ENCODE measurements at regions not wholly inside any gene's neighbourhood (a gene's known extent, or its start where the extent isn't known, plus 50 kb on each side); places are given as distances from the start of the nearest gene placed in this dataset.

DNA sequence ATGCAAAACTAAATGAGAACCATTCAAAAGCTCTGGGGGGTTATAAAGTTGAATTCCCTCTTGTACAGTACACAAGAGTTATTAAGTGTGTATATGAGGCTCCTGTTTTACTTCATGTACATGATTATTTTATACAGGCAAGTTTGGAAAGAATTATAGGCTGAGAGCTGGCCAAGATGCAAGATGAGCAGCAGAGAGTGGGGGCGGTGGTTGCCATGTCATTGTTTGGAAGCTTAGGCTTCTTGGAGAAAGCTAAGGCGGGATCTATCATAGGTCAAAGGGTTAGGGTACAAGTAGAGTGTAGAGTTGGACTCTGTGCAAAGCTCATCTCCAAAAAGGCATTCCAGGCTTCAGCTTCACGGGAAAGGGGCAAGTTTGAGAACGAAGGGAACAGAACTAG lies 297.1 kb upstream of the TBX3 start:
- TF ChIP-seq, protein P1, sequence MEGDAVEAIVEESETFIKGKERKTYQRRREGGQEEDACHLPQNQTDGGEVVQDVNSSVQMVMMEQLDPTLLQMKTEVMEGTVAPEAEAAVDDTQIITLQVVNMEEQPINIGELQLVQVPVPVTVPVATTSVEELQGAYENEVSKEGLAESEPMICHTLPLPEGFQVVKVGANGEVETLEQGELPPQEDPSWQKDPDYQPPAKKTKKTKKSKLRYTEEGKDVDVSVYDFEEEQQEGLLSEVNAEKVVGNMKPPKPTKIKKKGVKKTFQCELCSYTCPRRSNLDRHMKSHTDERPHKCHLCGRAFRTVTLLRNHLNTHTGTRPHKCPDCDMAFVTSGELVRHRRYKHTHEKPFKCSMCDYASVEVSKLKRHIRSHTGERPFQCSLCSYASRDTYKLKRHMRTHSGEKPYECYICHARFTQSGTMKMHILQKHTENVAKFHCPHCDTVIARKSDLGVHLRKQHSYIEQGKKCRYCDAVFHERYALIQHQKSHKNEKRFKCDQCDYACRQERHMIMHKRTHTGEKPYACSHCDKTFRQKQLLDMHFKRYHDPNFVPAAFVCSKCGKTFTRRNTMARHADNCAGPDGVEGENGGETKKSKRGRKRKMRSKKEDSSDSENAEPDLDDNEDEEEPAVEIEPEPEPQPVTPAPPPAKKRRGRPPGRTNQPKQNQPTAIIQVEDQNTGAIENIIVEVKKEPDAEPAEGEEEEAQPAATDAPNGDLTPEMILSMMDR (IDR thresholded peaks at IDR 0.05; ENCODE audit: unreplicated experiment): no peak
- CTCF ChIA-PET: no interaction called here
- Mint-ChIP-seq H3K36me3 (ENCODE audit: insufficient read depth, unreplicated experiment) (no peaks in the 10 kb centered on the region), H3K9me3 (ENCODE audit: low read depth, unreplicated experiment) (peaks cover 27% of the 10 kb centered on the region), H3K4me3 (ENCODE audit: low read depth, unreplicated experiment) (no peak overlapping the region), H3K4me1 (ENCODE audit: low read depth, unreplicated experiment) (no peaks in the 10 kb centered on the region), H3K27me3 (ENCODE audit: unreplicated experiment) (no peaks in the 10 kb centered on the region), H3K27ac (ENCODE audit: unreplicated experiment) (no peak overlapping the region)
- no TSS peak for BruUV-seq (replicated peaks)
- intact Hi-C loops (cut with micrococcal nuclease; ENCODE audit: unreplicated experiment): no loop called here
- no peak for DNase-seq

DNA sequence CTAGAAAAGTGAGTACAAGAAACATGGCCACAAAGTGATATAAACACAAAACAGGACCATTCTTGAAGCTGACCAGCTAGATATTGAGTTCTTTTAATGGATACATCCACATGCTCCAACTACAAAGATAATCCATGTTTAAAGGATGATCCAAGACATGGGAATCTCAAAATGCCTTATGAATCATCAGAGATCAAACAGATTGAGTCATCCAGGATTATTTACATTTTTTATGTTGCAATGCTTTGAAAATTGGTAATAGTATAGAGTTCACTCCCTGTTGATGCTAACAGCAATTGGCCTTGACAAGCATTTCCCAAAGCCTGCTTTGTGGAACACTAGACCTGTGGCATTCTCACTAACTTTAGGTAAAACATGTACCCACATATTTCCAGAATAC lies 293.0 kb upstream of the TBX3 start:
- H3K4me3 Mint-ChIP-seq (ENCODE audit: low read depth, unreplicated experiment): no peak overlapping the region
- H3K27me3 Mint-ChIP-seq (ENCODE audit: unreplicated experiment): no peaks in the 10 kb centered on the region
- TF ChIP-seq, protein P1 (IDR thresholded peaks at IDR 0.05; ENCODE audit: unreplicated experiment): no peak
- no peak for DNase-seq
- BruUV-seq (replicated peaks): no TSS peak
- H3K27ac Mint-ChIP-seq (ENCODE audit: unreplicated experiment): no peak overlapping the region
- intact Hi-C loops (cut with micrococcal nuclease; ENCODE audit: unreplicated experiment): no loop called here
- CTCF ChIA-PET: no interaction called here
- H3K36me3 Mint-ChIP-seq (ENCODE audit: insufficient read depth, unreplicated experiment): no peaks in the 10 kb centered on the region
- H3K9me3 Mint-ChIP-seq (ENCODE audit: low read depth, unreplicated experiment): peaks cover 19% of the 10 kb centered on the region
- H3K4me1 Mint-ChIP-seq (ENCODE audit: low read depth, unreplicated experiment): no peaks in the 10 kb centered on the region

DNA sequence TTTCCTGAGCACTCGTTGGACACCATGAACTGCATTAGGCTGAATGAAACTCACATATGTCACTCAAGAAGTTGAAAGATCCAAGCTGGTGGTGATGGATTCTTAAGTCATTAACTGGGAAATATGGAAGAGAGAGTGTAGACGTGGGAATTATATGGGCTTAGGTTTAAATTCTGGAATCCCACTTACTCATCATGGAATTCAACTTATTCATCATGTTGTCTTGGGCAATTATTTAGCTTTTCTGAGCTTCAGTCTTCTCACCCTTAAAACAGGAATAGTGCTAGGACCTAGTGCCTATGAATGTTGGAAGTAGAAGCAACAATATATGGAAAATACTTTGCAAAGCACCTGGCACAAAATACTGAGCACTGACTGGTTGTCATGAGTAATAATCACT lies 292.4 kb upstream of the TBX3 start:
- BruUV-seq (replicated peaks): no TSS peak
- TF ChIP-seq, protein P1 (IDR thresholded peaks at IDR 0.05; ENCODE audit: unreplicated experiment): no peak
- intact Hi-C loops (cut with micrococcal nuclease; ENCODE audit: unreplicated experiment): no loop called here
- no peak for DNase-seq
- CTCF ChIA-PET: no interaction called here
- no peak overlapping the region for H3K4me3 Mint-ChIP-seq (ENCODE audit: low read depth, unreplicated experiment)
- H3K9me3 Mint-ChIP-seq (ENCODE audit: low read depth, unreplicated experiment): peaks cover 19% of the 10 kb centered on the region
- no peaks in the 10 kb centered on the region for H3K27me3 Mint-ChIP-seq (ENCODE audit: unreplicated experiment)
- no peaks in the 10 kb centered on the region for H3K4me1 Mint-ChIP-seq (ENCODE audit: low read depth, unreplicated experiment)
- no peak overlapping the region for H3K27ac Mint-ChIP-seq (ENCODE audit: unreplicated experiment)
- H3K36me3 Mint-ChIP-seq (ENCODE audit: insufficient read depth, unreplicated experiment): no peaks in the 10 kb centered on the region

DNA sequence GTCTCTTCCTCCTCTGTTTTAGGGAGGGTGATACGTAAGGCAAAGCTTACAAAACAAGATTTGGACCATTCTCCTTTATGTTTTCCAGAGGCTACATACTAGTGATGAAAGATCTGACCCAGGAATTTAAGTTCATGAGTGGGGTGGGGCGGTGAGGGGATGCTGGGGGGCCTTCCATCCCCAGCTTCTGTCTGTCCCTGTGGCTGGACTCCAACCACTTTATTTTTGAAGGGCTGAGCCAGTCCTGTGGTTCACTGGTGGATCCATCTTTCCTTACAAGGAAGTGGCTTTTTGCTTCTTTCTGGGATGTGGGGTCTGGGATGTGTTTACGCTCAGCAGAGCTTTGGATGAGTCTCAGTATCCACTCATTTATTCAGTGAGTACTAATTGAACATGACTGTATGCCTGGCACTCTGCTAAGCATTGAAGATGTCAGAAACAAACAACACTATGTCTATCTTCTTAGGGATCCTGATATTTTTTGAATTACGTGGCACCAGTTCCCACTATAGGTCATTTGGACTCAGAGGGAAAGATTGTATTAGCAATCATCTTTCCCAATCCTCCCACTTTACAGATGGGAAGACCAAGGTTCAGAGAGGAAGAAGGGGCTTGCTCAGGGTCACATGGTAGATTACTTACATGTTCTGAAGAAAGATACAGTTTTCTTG lies 291.8 kb upstream of the TBX3 start:
- H3K27me3 Mint-ChIP-seq (ENCODE audit: unreplicated experiment): no peaks in the 10 kb centered on the region
- TF ChIP-seq, protein P1 (IDR thresholded peaks at IDR 0.05; ENCODE audit: unreplicated experiment): no peak
- no peak overlapping the region for H3K4me3 Mint-ChIP-seq (ENCODE audit: low read depth, unreplicated experiment)
- BruUV-seq (replicated peaks): no TSS peak
- CTCF ChIA-PET: no interaction called here
- no peaks in the 10 kb centered on the region for H3K36me3 Mint-ChIP-seq (ENCODE audit: insufficient read depth, unreplicated experiment)
- intact Hi-C loops (cut with micrococcal nuclease; ENCODE audit: unreplicated experiment): no loop called here
- no peak overlapping the region for H3K27ac Mint-ChIP-seq (ENCODE audit: unreplicated experiment)
- DNase-seq: no peak
- H3K9me3 Mint-ChIP-seq (ENCODE audit: low read depth, unreplicated experiment): peaks cover 15% of the 10 kb centered on the region
- no peaks in the 10 kb centered on the region for H3K4me1 Mint-ChIP-seq (ENCODE audit: low read depth, unreplicated experiment)

All from Calu3 (cell line).